Myocyte (in vitro differentiated cells): ENCODE measurements at regions not wholly inside any gene's neighbourhood (a gene's known extent, or its start where the extent isn't known, plus 50 kb on each side); places are given as distances from the start of the nearest gene placed in this dataset.

ENCODE experiments used
- DNase-seq: peaks from one replicate; pipeline ENCODE4 v3.0.0-alpha.2; 2012; ENCODE audit warnings: low read depth

- DNase-seq = no peak
Measured at GRCh38 chr18:37962316-37962966, 396.8 kb upstream of the CELF4 start.

GRCh38 chr18:37958499-37958898 lies 392.9 kb upstream of the CELF4 start:
- DNase-seq = no peak

GRCh38 chr18:37956902-37957301 lies 391.3 kb upstream of the CELF4 start:
- DNase-seq = no peak

GRCh38 chr18:37956020-37956419 lies 390.4 kb upstream of the CELF4 start:
- DNase-seq = no peak

GRCh38 chr18:37955201-37955600 lies 389.6 kb upstream of the CELF4 start:
- DNase-seq = no peak

- DNase-seq = no peak
Measured at GRCh38 chr18:37953876-37954275, 388.3 kb upstream of the CELF4 start.

GRCh38 chr18:37948471-37948870 lies 382.9 kb upstream of the CELF4 start:
- no peak for DNase-seq

GRCh38 chr18:37946324-37946723 lies 380.7 kb upstream of the CELF4 start:
- no peak for DNase-seq

GRCh38 chr18:37944700-37945270 lies 379.2 kb upstream of the CELF4 start:
- DNase-seq = no peak

- DNase-seq = no peak
Measured at GRCh38 chr18:37937287-37937686, 371.7 kb upstream of the CELF4 start.

- DNase-seq = no peak
Measured at GRCh38 chr18:37935086-37935485, 369.5 kb upstream of the CELF4 start.

- no peak for DNase-seq
Measured at GRCh38 chr18:37930640-37931039, 365.0 kb upstream of the CELF4 start.

GRCh38 chr18:37922162-37922561 lies 356.6 kb upstream of the CELF4 start:
- no peak for DNase-seq

GRCh38 chr18:37920865-37921264 lies 355.3 kb upstream of the CELF4 start:
- DNase-seq = no peak

- no peak for DNase-seq
Measured at GRCh38 chr18:37913051-37913450, 347.5 kb upstream of the CELF4 start.

GRCh38 chr18:37902344-37902743 lies 336.7 kb upstream of the CELF4 start:
- no peak for DNase-seq

- DNase-seq = no peak
Measured at GRCh38 chr18:37900326-37900725, 334.7 kb upstream of the CELF4 start.

GRCh38 chr18:37889963-37890362 lies 324.4 kb upstream of the CELF4 start:
- DNase-seq = no peak

GRCh38 chr18:37874721-37875120 lies 309.1 kb upstream of the CELF4 start:
- DNase-seq = no peak

GRCh38 chr18:37873416-37873815 lies 307.8 kb upstream of the CELF4 start:
- no peak for DNase-seq

GRCh38 chr18:37872562-37872961 lies 307.0 kb upstream of the CELF4 start:
- no peak for DNase-seq

GRCh38 chr18:37871561-37871960 lies 306.0 kb upstream of the CELF4 start:
- DNase-seq = no peak

- no peak for DNase-seq
Measured at GRCh38 chr18:37869051-37869450, 303.5 kb upstream of the CELF4 start.
